ENCODE measurements at regions not wholly inside any gene's neighbourhood (a gene's known extent, or its start where the extent isn't known, plus 50 kb on each side); places are given as distances from the start of the nearest gene placed in this dataset.

GRCh38 chr3:81989274-81989673, 227.8 kb upstream of the GBE1 start:
- TF ChIP-seq, protein P1, sequence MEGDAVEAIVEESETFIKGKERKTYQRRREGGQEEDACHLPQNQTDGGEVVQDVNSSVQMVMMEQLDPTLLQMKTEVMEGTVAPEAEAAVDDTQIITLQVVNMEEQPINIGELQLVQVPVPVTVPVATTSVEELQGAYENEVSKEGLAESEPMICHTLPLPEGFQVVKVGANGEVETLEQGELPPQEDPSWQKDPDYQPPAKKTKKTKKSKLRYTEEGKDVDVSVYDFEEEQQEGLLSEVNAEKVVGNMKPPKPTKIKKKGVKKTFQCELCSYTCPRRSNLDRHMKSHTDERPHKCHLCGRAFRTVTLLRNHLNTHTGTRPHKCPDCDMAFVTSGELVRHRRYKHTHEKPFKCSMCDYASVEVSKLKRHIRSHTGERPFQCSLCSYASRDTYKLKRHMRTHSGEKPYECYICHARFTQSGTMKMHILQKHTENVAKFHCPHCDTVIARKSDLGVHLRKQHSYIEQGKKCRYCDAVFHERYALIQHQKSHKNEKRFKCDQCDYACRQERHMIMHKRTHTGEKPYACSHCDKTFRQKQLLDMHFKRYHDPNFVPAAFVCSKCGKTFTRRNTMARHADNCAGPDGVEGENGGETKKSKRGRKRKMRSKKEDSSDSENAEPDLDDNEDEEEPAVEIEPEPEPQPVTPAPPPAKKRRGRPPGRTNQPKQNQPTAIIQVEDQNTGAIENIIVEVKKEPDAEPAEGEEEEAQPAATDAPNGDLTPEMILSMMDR (IDR thresholded peaks at IDR 0.05; ENCODE audit: insufficient read depth, low read length), result no peak
- no peak for TF ChIP-seq POLR2AphosphoS5 (IDR thresholded peaks at IDR 0.05; ENCODE audit: low read depth)
- TF ChIP-seq GABPA (IDR thresholded peaks at IDR 0.05; ENCODE audit: low read depth), result no peak
- TF ChIP-seq, protein P2, sequence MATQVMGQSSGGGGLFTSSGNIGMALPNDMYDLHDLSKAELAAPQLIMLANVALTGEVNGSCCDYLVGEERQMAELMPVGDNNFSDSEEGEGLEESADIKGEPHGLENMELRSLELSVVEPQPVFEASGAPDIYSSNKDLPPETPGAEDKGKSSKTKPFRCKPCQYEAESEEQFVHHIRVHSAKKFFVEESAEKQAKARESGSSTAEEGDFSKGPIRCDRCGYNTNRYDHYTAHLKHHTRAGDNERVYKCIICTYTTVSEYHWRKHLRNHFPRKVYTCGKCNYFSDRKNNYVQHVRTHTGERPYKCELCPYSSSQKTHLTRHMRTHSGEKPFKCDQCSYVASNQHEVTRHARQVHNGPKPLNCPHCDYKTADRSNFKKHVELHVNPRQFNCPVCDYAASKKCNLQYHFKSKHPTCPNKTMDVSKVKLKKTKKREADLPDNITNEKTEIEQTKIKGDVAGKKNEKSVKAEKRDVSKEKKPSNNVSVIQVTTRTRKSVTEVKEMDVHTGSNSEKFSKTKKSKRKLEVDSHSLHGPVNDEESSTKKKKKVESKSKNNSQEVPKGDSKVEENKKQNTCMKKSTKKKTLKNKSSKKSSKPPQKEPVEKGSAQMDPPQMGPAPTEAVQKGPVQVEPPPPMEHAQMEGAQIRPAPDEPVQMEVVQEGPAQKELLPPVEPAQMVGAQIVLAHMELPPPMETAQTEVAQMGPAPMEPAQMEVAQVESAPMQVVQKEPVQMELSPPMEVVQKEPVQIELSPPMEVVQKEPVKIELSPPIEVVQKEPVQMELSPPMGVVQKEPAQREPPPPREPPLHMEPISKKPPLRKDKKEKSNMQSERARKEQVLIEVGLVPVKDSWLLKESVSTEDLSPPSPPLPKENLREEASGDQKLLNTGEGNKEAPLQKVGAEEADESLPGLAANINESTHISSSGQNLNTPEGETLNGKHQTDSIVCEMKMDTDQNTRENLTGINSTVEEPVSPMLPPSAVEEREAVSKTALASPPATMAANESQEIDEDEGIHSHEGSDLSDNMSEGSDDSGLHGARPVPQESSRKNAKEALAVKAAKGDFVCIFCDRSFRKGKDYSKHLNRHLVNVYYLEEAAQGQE (IDR thresholded peaks at IDR 0.05; ENCODE audit: insufficient replicate concordance, low read depth), result no peak
- no peak for TF ChIP-seq SPI1 (IDR thresholded peaks at IDR 0.05; ENCODE audit: borderline replicate concordance, low read depth)

Measured in HL-60 (cell line).